Endothelial cell of umbilical vein (primary cell): ENCODE measurements at regions not wholly inside any gene's neighbourhood (a gene's known extent, or its start where the extent isn't known, plus 50 kb on each side); places are given as distances from the start of the nearest gene placed in this dataset.

Experiments used
- BruUV-seq: library from RNA; stranded (reverse); fragments of 400-500 nt; replicated peaks from 2 replicates; lab custom pipeline; 2021; lab: Mats Ljungman, UMichigan
- CTCF ChIA-PET: fragments of 300-600, 350-600 bp; sonication (Branson Sonifier 250); formaldehyde crosslinking; loops from one replicate; lab custom pipeline; 2021; ENCODE audit warnings: antibody characterized with exemption, inconsistent platforms; lab: Charles Lee
- POLR2A ChIA-PET: fragments of 300-600, 350-600 bp; sonication (Branson Sonifier 250); formaldehyde crosslinking; loops from one replicate; lab custom pipeline; 2021; ENCODE audit warnings: antibody characterized with exemption, inconsistent platforms; lab: Charles Lee
- DNase-seq: peaks from one replicate; pipeline ENCODE4 v3.0.0-alpha.2; 2011; ENCODE audit warnings: low read depth, low spot score
- FAIRE-seq: peaks from 2 replicates; lab custom pipeline; 2011; peaks lifted over from hg19 to GRCh38; lab: Jason Lieb, UNC
- H2AFZ ChIP-seq: 2 replicates; pipeline ENCODE4 v1.6.0; 2012; ENCODE audit warnings: low read depth, low read length, control low read depth, inconsistent platforms
- H3K27ac ChIP-seq: 2 replicates; pipeline ENCODE4 v1.5.1; 2011; ENCODE audit warnings: low read depth, mild to moderate bottlenecking, control low read depth, low read length, moderate library complexity; ENCODE audit not compliant: insufficient read depth
- H3K27me3 ChIP-seq, 2 experiments: 2 replicates each; pipeline versions ENCODE4 v1.6.0 to v1.6.1; 2011; ENCODE audit warnings: low read length in 2 of 2, mixed read lengths in 1 of 2; ENCODE audit not compliant: control insufficient read depth in 2 of 2, insufficient read depth in 2 of 2
- H3K36me3 ChIP-seq, 2 experiments: 2 replicates in 1 of 2; 3 replicates in 1 of 2; pipeline ENCODE4 v1.5.1; 2011; ENCODE audit warnings: low read length in 2 of 2, mild to moderate bottlenecking in 1 of 2, moderate library complexity in 1 of 2; ENCODE audit not compliant: control insufficient read depth in 2 of 2, insufficient read depth in 2 of 2; ENCODE audit errors: extremely low read depth in 1 of 2
- H3K4me1 ChIP-seq: 3 replicates; pipeline ENCODE4 v1.5.1; 2011; ENCODE audit warnings: mild to moderate bottlenecking, low read length; ENCODE audit not compliant: control insufficient read depth, insufficient read depth; ENCODE audit errors: extremely low read depth
- H3K4me2 ChIP-seq: 2 replicates; pipeline ENCODE4 v1.6.1; 2011; ENCODE audit warnings: low read length, control low read depth, mixed read lengths; ENCODE audit not compliant: insufficient read depth
- H3K4me3 ChIP-seq, 3 experiments: fragments of 200-600 bp in 1 of 3; sonication (generic), shearing (Covaris generic) in 1 of 3; replicated peaks in 1 of 3; 2 replicates each; pipeline ENCODE4 v1.5.1; 2011 to 2016; ENCODE audit warnings: control low read depth in 3 of 3, low read length in 3 of 3, mild to moderate bottlenecking in 2 of 3, inconsistent platforms in 1 of 3, low read depth in 1 of 3, moderate library complexity in 1 of 3; ENCODE audit not compliant: insufficient read depth in 1 of 3
- H3K79me2 ChIP-seq: 2 replicates; pipeline ENCODE4 v1.6.0; 2012; ENCODE audit warnings: low read length, inconsistent platforms; ENCODE audit not compliant: control insufficient read depth, insufficient read depth
- H3K9ac ChIP-seq: replicated peaks from 2 replicates; pipeline ENCODE3; 2011; ENCODE audit warnings: low read length, control low read depth; ENCODE audit not compliant: insufficient read depth; ENCODE audit errors: extremely low read depth
- H3K9me1 ChIP-seq: replicated peaks from 3 replicates; pipeline ENCODE4 v1.6.0; 2011; ENCODE audit warnings: mild to moderate bottlenecking, low read length; ENCODE audit not compliant: control insufficient read depth, insufficient read depth; ENCODE audit errors: extremely low read depth
- H3K9me3 ChIP-seq: replicated peaks from 2 replicates; pipeline ENCODE4 v1.5.1; 2012; ENCODE audit warnings: low read length, inconsistent platforms; ENCODE audit not compliant: control insufficient read depth, insufficient read depth
- H4K20me1 ChIP-seq: replicated peaks from 2 replicates; pipeline ENCODE3; 2011; ENCODE audit warnings: mild to moderate bottlenecking, low read length; ENCODE audit not compliant: control insufficient read depth, insufficient read depth; ENCODE audit errors: extremely low read depth
- EZH2 ChIP-seq: IDR thresholded peaks from 2 replicates; pipeline ENCODE4 v1.6.1; 2012; ENCODE audit warnings: borderline replicate concordance, low read depth, mild to moderate bottlenecking, moderate library complexity, low read length, inconsistent platforms; ENCODE audit not compliant: severe bottlenecking
- FOS ChIP-seq: IDR thresholded peaks from 2 replicates; pipeline ENCODE4 v1.6.1; 2011; ENCODE audit warnings: mild to moderate bottlenecking, low read length, moderate library complexity, borderline replicate concordance; ENCODE audit not compliant: insufficient read depth
- GATA2 ChIP-seq: IDR thresholded peaks from 2 replicates; pipeline ENCODE4 v1.7.0; 2011; ENCODE audit warnings: low read depth, mild to moderate bottlenecking, moderate library complexity, mixed read lengths, low read length; ENCODE audit not compliant: insufficient read length, insufficient read depth
- MAX ChIP-seq: IDR thresholded peaks from 2 replicates; pipeline ENCODE4 v1.6.1; 2011; ENCODE audit not compliant: insufficient read depth, insufficient read length
- MYC ChIP-seq: IDR thresholded peaks from one replicate; pipeline ENCODE4 v1.6.1; 2011; ENCODE audit warnings: mild to moderate bottlenecking, low read depth, low read length
- POLR2A ChIP-seq: IDR thresholded peaks from 2 replicates; pipeline ENCODE4 v1.6.1; 2012; ENCODE audit warnings: low read depth, mild to moderate bottlenecking, control low read depth, low read length
- POLR2AphosphoS5 ChIP-seq: IDR thresholded peaks from 2 replicates; pipeline ENCODE4 v1.6.1; 2012; ENCODE audit warnings: low read depth, mild to moderate bottlenecking, control low read depth, low read length, moderate library complexity; ENCODE audit not compliant: insufficient read depth
- dilution Hi-C: fragments of 300-500 bp; cut with MboI; formaldehyde crosslinking; loops from one replicate; pipeline ENCODE4 v1.15.0; 2019; ENCODE audit warnings: low sequenced_read_pairs; ENCODE audit not compliant: extremely low pct_ligation_motif_present
- intact Hi-C: fragments of 100-400 bp; cut with micrococcal nuclease; formaldehyde crosslinking; loops from one replicate; pipeline ENCODE4 v1.10.0; 2022
- TF ChIP-seq, protein P1 (sequence below), 2 donors: IDR thresholded peaks; 1 replicate in 1 of 2; 2 replicates in 1 of 2; pipeline ENCODE4 v1.5.1; 2011; ENCODE audit warnings: low read length in 2 of 2, mild to moderate bottlenecking in 2 of 2, moderate library complexity in 2 of 2, control low read depth in 1 of 2, inconsistent platforms in 1 of 2, low read depth in 1 of 2; ENCODE audit not compliant: insufficient read depth in 1 of 2; ENCODE audit errors: extremely low read depth in 1 of 2

GRCh38 chr2:145423809-145424208 is 903.9 kb upstream of the ZEB2 start:
- Histone ChIP-seq H3K9me3 (no peaks in the 10 kb centered on the region), H2AFZ (no peak overlapping the region), H3K27ac (no peak overlapping the region), H3K4me3 (no peak overlapping the region), H3K79me2 (no peaks in the 10 kb centered on the region), H3K36me3 (no peaks in the 10 kb centered on the region), H3K9ac (no peak overlapping the region), H3K4me1 (no peaks in the 10 kb centered on the region), H4K20me1 (no peaks in the 10 kb centered on the region), H3K9me1 (no peaks in the 10 kb centered on the region), H3K4me2 (no peak overlapping the region), H3K27me3 (no peaks in the 10 kb centered on the region)
- intact Hi-C loops (no loop called here), dilution Hi-C loops (no loop called here)
- ChIA-PET POLR2A (no interaction called here), CTCF (interaction anchor here (1.4 kb wide), 1 partner anchor 13 kb away, joined by 4 read pairs; no protein-coding TSS in a partner anchor)
- no peak for TF ChIP-seq POLR2A
- no peak for TF ChIP-seq MAX
- no peak for TF ChIP-seq MYC
- TF ChIP-seq EZH2: no peak
- no peak for TF ChIP-seq GATA2
- TF ChIP-seq, protein P1, sequence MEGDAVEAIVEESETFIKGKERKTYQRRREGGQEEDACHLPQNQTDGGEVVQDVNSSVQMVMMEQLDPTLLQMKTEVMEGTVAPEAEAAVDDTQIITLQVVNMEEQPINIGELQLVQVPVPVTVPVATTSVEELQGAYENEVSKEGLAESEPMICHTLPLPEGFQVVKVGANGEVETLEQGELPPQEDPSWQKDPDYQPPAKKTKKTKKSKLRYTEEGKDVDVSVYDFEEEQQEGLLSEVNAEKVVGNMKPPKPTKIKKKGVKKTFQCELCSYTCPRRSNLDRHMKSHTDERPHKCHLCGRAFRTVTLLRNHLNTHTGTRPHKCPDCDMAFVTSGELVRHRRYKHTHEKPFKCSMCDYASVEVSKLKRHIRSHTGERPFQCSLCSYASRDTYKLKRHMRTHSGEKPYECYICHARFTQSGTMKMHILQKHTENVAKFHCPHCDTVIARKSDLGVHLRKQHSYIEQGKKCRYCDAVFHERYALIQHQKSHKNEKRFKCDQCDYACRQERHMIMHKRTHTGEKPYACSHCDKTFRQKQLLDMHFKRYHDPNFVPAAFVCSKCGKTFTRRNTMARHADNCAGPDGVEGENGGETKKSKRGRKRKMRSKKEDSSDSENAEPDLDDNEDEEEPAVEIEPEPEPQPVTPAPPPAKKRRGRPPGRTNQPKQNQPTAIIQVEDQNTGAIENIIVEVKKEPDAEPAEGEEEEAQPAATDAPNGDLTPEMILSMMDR (IDR thresholded peaks at IDR 0.05; ENCODE audit: extremely low read depth in 1 of 2, insufficient read depth in 1 of 2, low read depth in 1 of 2, low read length in 2 of 2): no peak
- TF ChIP-seq FOS: no peak
- TF ChIP-seq POLR2AphosphoS5: no peak
- BruUV-seq: no TSS peak
- FAIRE-seq (no peak), DNase-seq (no peak)
